SJSA1 (cell line): ENCODE measurements at regions not wholly inside any gene's neighbourhood (a gene's known extent, or its start where the extent isn't known, plus 50 kb on each side); places are given as distances from the start of the nearest gene placed in this dataset.

Experiments
- DNase-seq, 2 experiments: peaks; one replicate each; pipeline ENCODE4 v3.0.0-alpha.2; 2015 to 2020; ENCODE audit warnings: low spot score in 2 of 2, low read depth in 1 of 2
- H3K27ac ChIP-seq: fragments of 250-450 bp; sonication (Bioruptor Pico); 2 replicates; pipeline ENCODE4 v1.5.1; 2020; ENCODE audit warnings: mild to moderate bottlenecking, moderate library complexity
- H3K27me3 ChIP-seq: fragments of 250-450 bp; sonication (Bioruptor Pico); replicated peaks from 2 replicates; pipeline ENCODE4 v1.5.1; 2020; ENCODE audit warnings: mild to moderate bottlenecking, moderate library complexity
- H3K36me3 ChIP-seq: fragments of 250-450 bp; sonication (Bioruptor Pico); 2 replicates; pipeline ENCODE4 v1.5.1; 2020; ENCODE audit warnings: mild to moderate bottlenecking
- H3K4me1 ChIP-seq: fragments of 250-450 bp; sonication (Bioruptor Pico); replicated peaks from 2 replicates; pipeline ENCODE4 v1.6.1; 2021; ENCODE audit warnings: mild to moderate bottlenecking
- H3K4me3 ChIP-seq: fragments of 250-450 bp; sonication (Bioruptor Pico); 2 replicates; pipeline ENCODE4 v1.5.1; 2020; ENCODE audit warnings: mild to moderate bottlenecking
- H3K9me3 ChIP-seq: fragments of 250-450 bp; sonication (Bioruptor Pico); replicated peaks from 2 replicates; pipeline ENCODE4 v1.5.1; 2020; ENCODE audit warnings: mild to moderate bottlenecking

GRCh38 chr18:67219821-67220220, 296.7 kb downstream of the DSEL start:
- Histone ChIP-seq H3K36me3 (no peaks in the 10 kb centered on the region), H3K4me3 (no peak overlapping the region), H3K27me3 (no peaks in the 10 kb centered on the region), H3K4me1 (no peaks in the 10 kb centered on the region), H3K9me3 (no peaks in the 10 kb centered on the region), H3K27ac (no peak overlapping the region)
- no peak for DNase-seq

DNA sequence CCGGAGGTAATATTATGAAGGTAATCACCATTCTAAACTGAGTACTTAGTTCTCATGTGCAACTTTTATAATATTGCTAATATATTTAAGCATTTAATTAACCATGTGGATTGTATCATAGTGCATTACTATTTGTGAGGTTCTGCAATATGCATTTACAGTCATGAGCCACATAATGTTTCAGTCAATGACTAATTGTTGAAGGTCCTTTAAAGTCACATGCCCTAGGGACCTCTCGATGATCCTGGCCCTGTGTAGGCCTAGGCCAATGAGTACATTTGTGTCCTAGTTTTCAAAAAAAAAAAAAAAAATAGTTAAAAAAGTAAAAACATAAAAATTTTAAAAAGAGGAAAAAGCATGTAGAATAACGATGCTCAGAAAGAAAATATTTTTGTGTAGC, 298.0 kb downstream of the DSEL start:
- DNase-seq, result no peak
- Histone ChIP-seq H3K4me3 (no peak overlapping the region), H3K36me3 (no peaks in the 10 kb centered on the region), H3K27ac (no peak overlapping the region), H3K9me3 (no peaks in the 10 kb centered on the region), H3K27me3 (no peaks in the 10 kb centered on the region), H3K4me1 (no peaks in the 10 kb centered on the region)

- Histone ChIP-seq H3K36me3 (no peaks in the 10 kb centered on the region), H3K27me3 (no peaks in the 10 kb centered on the region), H3K27ac (no peak overlapping the region), H3K4me3 (no peak overlapping the region), H3K9me3 (no peaks in the 10 kb centered on the region), H3K4me1 (no peaks in the 10 kb centered on the region)
- DNase-seq, result peak; percentile 23 to 51
Observed at GRCh38 chr18:67217551-67218166, 298.9 kb downstream of the DSEL start.

GRCh38 chr18:67216846-67217245, 299.7 kb downstream of the DSEL start:
- no peak for DNase-seq
- H3K27ac ChIP-seq, result no peak overlapping the region

GRCh38 chr18:67215686-67216085, 300.8 kb downstream of the DSEL start:
- no peaks in the 10 kb centered on the region; the same call in 1 of the 2 replicates for H3K27me3 ChIP-seq
- no peaks in the 10 kb centered on the region for H3K4me1 ChIP-seq
- DNase-seq, result no peak
- no peak overlapping the region for H3K27ac ChIP-seq
- H3K36me3 ChIP-seq, result no peaks in the 10 kb centered on the region
- H3K9me3 ChIP-seq, result no peaks in the 10 kb centered on the region
- no peak overlapping the region for H3K4me3 ChIP-seq

More at GRCh38 chr18:67216846-67217245, 299.7 kb downstream of the DSEL start:
- Histone ChIP-seq H3K36me3 (no peaks in the 10 kb centered on the region), H3K4me3 (no peak overlapping the region), H3K9me3 (no peaks in the 10 kb centered on the region), H3K4me1 (no peaks in the 10 kb centered on the region), H3K27me3 (no peaks in the 10 kb centered on the region)

DNA sequence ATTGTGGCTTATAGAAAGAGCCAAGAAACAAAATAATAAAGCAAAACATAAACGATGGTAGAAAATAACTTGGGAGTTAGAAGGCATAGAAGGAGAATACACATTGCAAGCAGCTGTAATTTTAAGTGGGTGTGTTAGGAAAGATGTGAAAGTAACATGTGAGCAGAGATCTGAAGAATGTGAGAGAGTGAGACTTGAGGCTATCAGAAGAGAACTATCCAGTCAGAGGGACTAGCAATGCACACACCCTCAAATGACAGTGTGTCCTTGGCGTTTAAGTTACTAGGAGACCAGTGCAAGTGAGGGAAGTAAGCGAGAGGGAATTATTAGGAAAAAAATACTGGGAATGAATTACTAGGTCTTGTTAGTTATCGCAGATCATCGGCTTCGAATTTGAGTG, 304.9 kb downstream of the DSEL start:
- Histone ChIP-seq H3K36me3 (no peaks in the 10 kb centered on the region), H3K4me3 (no peak overlapping the region), H3K27me3 (no peaks in the 10 kb centered on the region; the same call in 1 of the 2 replicates), H3K27ac (no peak overlapping the region), H3K9me3 (no peaks in the 10 kb centered on the region), H3K4me1 (no peaks in the 10 kb centered on the region)
- no peak for DNase-seq

DNA sequence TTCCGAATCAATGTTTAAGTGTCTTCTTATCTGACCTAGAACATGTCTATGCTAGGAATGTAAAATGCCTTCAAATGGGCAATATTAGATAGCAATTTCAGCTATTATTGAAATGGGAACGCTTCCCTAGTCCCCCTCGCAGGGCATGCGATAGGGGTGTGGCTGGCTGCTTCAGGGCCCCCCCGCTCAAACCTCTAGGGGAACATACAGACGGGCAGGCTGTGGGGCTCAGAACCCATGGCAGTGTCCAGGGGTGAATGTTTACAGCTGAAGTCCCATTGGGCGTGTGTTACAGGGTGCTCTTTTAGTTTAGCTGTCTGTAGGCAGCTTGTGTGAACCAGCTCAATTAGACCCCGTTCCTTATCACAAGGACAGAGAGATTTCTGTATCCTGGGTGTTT, 315.9 kb downstream of the DSEL start:
- Histone ChIP-seq H3K27ac (no peak overlapping the region), H3K36me3 (no peaks in the 10 kb centered on the region), H3K27me3 (no peaks in the 10 kb centered on the region), H3K4me1 (no peaks in the 10 kb centered on the region), H3K9me3 (no peaks in the 10 kb centered on the region), H3K4me3 (no peak overlapping the region)
- DNase-seq, result no peak

GRCh38 chr18:67199993-67200617, 316.4 kb downstream of the DSEL start:
- Histone ChIP-seq H3K9me3 (no peaks in the 10 kb centered on the region), H3K27ac (no peak overlapping the region), H3K4me3 (no peak overlapping the region), H3K4me1 (no peaks in the 10 kb centered on the region), H3K27me3 (no peaks in the 10 kb centered on the region), H3K36me3 (no peaks in the 10 kb centered on the region)
- DNase-seq, result peak in 1 of 2 experiments; percentile 24

- Histone ChIP-seq H3K9me3 (no peaks in the 10 kb centered on the region), H3K36me3 (no peaks in the 10 kb centered on the region), H3K4me3 (no peak overlapping the region), H3K27ac (no peak overlapping the region), H3K4me1 (no peaks in the 10 kb centered on the region), H3K27me3 (no peaks in the 10 kb centered on the region)
- no peak for DNase-seq
Observed at GRCh38 chr18:67194886-67195285, 321.6 kb downstream of the DSEL start.

DNA sequence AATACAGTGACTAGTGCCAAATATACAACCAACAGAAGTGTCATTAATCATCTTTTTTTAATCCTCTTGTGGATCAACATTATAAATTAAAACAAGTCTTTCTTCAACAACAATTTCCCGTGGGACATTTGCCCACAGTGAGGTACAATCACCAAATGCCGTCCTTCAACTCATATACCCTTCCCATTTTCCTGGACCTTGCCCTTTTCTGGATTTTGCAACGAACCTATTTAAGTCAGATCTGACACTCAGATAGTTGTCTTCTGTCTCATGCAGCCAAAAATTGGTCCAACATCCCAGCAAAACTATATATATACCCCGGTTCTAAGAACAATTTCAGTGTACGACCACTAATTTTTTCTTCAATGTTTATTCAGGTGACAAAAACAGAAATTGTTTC, 324.0 kb downstream of the DSEL start:
- no peak overlapping the region for H3K27ac ChIP-seq
- no peak for DNase-seq
- no peaks in the 10 kb centered on the region for H3K9me3 ChIP-seq
- H3K4me1 ChIP-seq, result no peaks in the 10 kb centered on the region
- no peaks in the 10 kb centered on the region for H3K27me3 ChIP-seq
- no peak overlapping the region for H3K4me3 ChIP-seq
- H3K36me3 ChIP-seq, result no peaks in the 10 kb centered on the region

GRCh38 chr18:67183398-67183797, 333.1 kb downstream of the DSEL start:
- no peaks in the 10 kb centered on the region for H3K4me1 ChIP-seq
- no peaks in the 10 kb centered on the region for H3K27me3 ChIP-seq
- H3K36me3 ChIP-seq, result no peaks in the 10 kb centered on the region
- H3K9me3 ChIP-seq, result no peaks in the 10 kb centered on the region
- H3K4me3 ChIP-seq, result no peak overlapping the region
- H3K27ac ChIP-seq, result no peak overlapping the region
- DNase-seq, result no peak

DNA sequence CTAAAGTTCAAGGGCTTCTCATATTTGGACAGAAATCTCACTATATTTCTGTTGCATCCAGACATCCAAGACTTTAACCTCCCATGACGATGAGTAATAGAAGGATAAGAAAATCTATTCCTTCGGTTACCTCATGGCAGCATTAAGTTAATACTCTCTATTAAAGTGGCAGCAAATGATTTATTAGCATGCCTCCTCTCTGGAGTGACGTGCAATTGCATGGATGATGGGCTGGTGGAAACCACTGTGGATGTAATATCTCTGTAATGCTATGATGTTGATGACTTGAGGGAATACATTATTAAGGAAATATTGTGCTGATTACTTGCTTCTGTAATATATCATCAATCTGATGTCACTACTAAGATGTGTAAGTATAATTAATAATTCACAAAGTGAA, 336.8 kb downstream of the DSEL start:
- Histone ChIP-seq H3K4me1 (no peaks in the 10 kb centered on the region), H3K27ac (no peak overlapping the region), H3K36me3 (no peaks in the 10 kb centered on the region), H3K9me3 (no peaks in the 10 kb centered on the region), H3K4me3 (no peak overlapping the region), H3K27me3 (no peaks in the 10 kb centered on the region)
- no peak for DNase-seq

DNA sequence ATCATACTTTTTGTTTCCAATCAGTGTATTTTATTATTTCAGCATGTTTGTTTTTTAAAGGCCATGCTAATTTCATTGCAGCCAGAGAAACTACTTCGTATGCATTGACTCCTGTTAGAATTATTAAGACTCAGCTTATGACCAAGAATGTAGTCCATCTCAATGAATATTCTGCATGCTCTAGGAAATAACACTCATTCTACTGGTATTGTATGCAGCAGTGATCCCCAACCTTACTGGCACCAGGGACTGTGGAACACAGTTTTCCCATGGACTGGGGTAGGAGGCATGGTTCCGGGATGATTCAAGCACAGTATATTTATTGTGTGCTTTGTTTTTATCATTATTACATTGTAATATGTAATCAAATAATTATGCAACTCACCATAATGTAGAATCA, 356.9 kb downstream of the DSEL start:
- Histone ChIP-seq H3K27me3 (no peaks in the 10 kb centered on the region), H3K4me3 (no peak overlapping the region), H3K9me3 (no peaks in the 10 kb centered on the region), H3K36me3 (no peaks in the 10 kb centered on the region), H3K4me1 (no peaks in the 10 kb centered on the region), H3K27ac (no peak overlapping the region)
- DNase-seq, result no peak

GRCh38 chr18:67154979-67155378, 361.5 kb downstream of the DSEL start:
- Histone ChIP-seq H3K4me1 (no peaks in the 10 kb centered on the region), H3K27me3 (no peaks in the 10 kb centered on the region; the same call in 1 of the 2 replicates), H3K27ac (no peak overlapping the region), H3K36me3 (no peaks in the 10 kb centered on the region), H3K9me3 (no peaks in the 10 kb centered on the region), H3K4me3 (no peak overlapping the region)
- no peak for DNase-seq

GRCh38 chr18:67151366-67151765, 365.2 kb downstream of the DSEL start:
- no peak overlapping the region for H3K4me3 ChIP-seq
- no peaks in the 10 kb centered on the region for H3K9me3 ChIP-seq
- H3K4me1 ChIP-seq, result no peaks in the 10 kb centered on the region
- no peaks in the 10 kb centered on the region; the same call in 1 of the 2 replicates for H3K27me3 ChIP-seq
- H3K36me3 ChIP-seq, result no peaks in the 10 kb centered on the region
- no peak for DNase-seq
- no peak overlapping the region for H3K27ac ChIP-seq
